ENCODE measurements at regions not wholly inside any gene's neighbourhood (a gene's known extent, or its start where the extent isn't known, plus 50 kb on each side); places are given as distances from the start of the nearest gene placed in this dataset.

DNA sequence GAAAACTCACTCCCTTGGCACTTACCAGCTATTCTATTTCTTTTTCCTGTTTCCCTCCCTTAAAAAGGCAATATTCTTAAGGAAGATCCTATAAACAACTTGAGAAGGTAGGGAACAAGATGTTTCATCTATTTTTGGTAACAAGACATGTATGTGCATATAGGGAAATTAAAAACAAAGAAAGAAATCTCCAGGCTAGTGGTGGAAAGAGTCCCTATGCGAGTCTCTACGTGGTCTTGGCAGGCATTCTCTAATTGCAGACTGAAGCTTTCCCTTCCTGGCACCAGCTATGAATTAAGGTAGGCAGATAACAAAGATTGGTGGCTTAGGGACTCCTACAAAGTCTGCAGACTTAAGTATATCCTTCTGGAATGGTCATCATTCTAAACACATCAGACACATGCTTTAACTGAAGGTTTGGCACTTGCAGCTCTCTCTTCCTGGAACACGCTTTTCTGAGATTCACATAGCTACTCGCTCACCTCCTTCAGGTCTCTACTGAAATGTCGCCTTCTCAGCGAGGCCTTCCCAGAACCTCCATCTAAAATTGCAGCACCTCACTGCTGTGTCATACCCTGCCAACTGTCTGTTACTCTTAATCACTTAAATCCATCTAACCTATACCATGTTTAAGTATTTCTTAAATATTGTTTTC lies 336.0 kb downstream of the VGLL3 start:
- no peak for DNase-seq (ENCODE audit: low read depth, low spot score)
- in situ Hi-C loops (cut with HindIII; ENCODE audit: low pct_unique_long_range_greater_than_20kb, low sequenced_read_pairs), result no loop called here

DNA sequence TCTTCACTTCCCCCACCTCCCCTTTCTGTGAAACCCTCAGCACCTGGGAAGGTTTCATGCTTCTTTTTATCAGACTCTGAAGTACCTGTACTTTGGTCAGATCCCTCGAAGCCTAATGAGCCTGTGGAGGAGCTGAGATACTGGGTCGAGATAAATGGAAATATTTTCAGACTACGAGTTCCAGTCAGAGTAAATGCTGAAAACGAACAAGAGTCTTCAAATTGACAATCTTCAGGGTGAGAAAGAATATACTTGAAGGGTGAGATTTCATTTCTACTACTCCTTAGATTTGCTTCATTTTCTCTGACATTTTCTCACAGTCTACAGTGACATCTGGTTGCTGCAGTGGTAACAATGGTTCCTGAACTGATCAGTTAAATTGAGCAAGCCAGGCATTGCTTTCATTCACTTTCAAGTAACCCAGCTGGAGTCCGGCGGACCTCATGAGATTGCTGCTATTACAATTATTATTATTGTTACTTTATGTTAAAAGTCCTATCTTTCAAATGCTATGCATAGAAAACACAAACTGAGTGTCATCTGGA lies 337.2 kb downstream of the VGLL3 start:
- DNase-seq (ENCODE audit: low read depth, low spot score), result no peak
- in situ Hi-C loops (cut with HindIII; ENCODE audit: low pct_unique_long_range_greater_than_20kb, low sequenced_read_pairs), result no loop called here

DNA sequence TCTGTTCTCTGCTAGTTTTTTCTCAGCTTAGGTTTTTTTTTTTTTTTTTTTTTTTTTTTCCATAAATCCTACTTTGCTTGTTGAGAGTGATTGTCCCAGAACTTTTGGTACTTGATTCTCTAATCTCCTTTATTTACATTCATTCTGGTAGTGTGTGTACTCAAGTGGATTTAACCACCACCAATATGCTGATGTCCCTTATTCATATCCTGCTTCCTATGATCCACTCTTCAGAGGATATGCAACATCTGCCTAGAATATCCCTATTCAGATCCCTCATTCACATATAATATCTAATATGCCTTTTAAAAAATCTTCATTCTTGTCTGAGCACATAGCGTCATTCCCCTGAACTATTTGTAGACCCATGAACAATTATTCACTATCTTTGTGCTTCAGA lies 342.9 kb downstream of the VGLL3 start:
- in situ Hi-C loops (cut with HindIII; ENCODE audit: low pct_unique_long_range_greater_than_20kb, low sequenced_read_pairs), result no loop called here
- no peak for DNase-seq (ENCODE audit: low read depth, low spot score)

DNA sequence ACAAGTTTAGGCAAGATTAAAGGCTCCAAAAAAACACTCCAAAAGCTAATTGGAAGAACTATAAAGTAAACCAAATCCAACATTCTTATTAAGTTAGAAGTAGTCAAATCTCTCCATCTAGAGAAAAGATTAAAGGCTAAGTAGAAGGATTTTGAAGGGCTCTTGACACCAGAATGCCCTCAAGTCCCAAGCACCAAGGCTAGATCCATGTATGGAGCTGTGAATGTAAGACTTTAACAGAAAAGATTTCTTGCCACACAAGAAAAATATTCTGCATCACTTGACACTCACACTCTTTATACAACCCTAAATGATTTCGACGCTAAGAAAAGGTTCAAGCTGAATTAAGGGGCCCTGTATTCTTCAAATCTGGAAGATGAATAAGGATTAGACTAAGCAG lies 345.2 kb downstream of the VGLL3 start:
- no peak for DNase-seq (ENCODE audit: low read depth, low spot score)
- in situ Hi-C loops (cut with HindIII; ENCODE audit: low pct_unique_long_range_greater_than_20kb, low sequenced_read_pairs), result no loop called here

DNA sequence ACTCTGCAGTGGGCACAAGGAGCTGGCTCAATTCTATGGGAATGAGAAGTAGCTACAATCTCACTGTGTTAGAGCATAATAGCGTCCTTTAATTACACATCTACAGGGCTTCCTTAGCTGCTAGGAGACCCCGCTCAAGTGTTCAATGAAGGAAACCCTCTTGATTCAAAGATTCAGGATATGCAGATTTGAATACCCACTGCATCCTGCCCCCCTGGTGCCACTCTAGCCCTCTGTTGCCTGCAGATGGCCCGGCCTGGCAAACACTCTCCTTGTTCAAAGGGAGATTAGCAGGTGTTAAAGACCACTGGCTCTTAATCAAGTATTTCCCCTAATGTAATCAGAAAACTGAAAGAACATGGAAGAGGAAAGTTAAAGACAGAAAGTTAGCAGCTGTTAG lies 356.6 kb downstream of the VGLL3 start:
- in situ Hi-C loops (cut with HindIII; ENCODE audit: low pct_unique_long_range_greater_than_20kb, low sequenced_read_pairs), result no loop called here

DNA sequence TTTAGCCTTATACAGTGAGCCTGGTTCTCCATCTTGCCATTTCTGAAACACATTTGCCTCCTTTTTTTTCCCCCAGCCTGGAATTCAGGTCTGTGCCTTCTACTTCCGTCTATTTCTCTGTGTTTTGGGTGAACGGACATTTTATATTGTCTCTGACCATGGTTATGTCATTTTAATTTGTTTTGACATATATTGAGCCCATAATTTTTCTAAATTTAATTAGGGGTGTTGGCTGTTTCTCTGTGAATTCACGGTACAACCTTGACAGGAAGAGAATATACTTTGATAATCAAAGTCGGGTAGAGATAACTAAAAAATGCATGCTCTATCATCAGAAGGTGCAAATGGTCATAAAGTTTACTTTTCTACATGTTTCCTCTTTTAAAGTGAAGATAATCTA lies 361.4 kb downstream of the VGLL3 start:
- no peak for DNase-seq (ENCODE audit: low read depth, low spot score)
- in situ Hi-C loops (cut with HindIII; ENCODE audit: low pct_unique_long_range_greater_than_20kb, low sequenced_read_pairs), result no loop called here

More for the DNA sequence above, 356.6 kb downstream of the VGLL3 start:
- no peak for DNase-seq (ENCODE audit: low read depth, low spot score)

DNA sequence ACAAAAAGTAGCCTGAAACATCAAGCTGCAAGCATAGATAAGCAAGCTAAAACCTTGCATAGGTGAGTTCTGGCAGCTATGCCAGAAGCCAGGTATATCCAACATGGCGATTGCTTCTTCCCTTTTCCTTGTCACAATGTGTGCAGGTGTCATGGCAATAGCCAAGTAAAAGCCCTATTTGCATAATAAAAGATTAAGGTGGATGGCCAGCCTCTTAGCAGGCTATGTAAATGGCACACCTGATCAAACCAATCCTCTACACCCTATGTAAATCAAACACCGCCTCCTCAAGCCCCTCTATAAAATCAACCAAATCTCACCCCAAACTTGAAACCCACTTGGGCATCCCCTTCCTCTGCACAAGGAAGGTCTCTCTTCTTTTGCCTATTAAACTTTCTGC lies 366.8 kb downstream of the VGLL3 start:
- no peak for DNase-seq (ENCODE audit: low read depth, low spot score)
- in situ Hi-C loops (cut with HindIII; ENCODE audit: low pct_unique_long_range_greater_than_20kb, low sequenced_read_pairs), result no loop called here

DNA sequence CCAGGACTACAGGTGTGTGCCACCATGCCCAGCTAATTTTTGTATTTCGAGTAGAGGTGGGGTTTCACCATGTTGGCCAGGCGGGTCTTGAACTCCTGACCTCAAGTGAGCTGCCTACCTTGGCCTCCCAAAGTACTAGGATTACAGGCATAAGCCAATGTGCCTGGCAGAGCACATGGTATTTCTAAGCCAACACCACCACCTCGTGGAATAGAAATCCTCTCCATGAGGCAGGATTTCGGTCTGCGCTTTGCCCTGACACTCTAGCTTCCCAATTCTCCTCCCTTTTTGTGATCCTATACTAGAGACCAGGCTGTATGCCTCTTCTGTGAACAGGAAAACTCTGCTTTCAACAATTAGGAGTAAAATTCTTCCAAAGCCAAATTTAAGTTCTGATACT lies 372.2 kb downstream of the VGLL3 start:
- DNase-seq (ENCODE audit: low read depth, low spot score), result peak; percentile 41
- in situ Hi-C loops (cut with HindIII; ENCODE audit: low pct_unique_long_range_greater_than_20kb, low sequenced_read_pairs), result no loop called here

DNA sequence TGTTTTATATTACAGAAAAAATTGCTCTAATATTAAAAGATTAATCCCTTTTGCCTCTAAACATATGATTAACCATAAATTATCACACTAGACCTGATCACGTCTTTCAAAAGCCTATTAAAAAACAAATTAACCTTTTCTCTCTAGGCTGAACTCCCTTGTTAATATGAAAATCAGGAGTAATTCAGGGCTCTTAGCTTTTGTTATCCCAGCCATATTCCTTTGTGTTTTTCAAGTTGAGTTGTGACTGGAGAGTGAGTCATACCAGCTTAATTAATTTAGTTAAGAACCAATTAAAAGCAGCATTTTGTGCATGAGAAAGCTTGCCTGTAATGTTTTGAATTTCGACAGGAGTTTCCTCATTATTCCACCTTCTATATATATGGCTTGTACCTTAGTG lies 385.8 kb downstream of the VGLL3 start:
- in situ Hi-C loops (cut with HindIII; ENCODE audit: low pct_unique_long_range_greater_than_20kb, low sequenced_read_pairs), result no loop called here
- DNase-seq (ENCODE audit: low read depth, low spot score), result no peak

DNA sequence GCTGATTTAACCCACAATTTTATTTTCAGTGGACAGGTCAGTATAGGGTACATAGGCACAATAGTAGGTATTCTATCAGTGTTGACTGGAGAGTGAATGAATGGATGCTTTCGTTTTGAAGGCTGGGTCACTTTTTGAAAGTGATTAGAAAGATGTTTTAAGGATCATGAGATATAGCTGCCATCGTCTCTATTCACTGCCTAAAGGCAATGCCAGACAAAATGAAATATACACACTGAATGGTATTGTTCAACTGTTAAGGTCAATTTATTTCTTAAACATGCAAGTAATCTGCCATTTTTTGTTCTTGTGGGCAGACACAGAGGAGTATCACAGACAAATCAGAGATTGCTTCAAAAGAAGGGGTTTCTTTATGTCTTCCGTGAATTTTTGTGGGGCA lies 395.3 kb downstream of the VGLL3 start:
- DNase-seq (ENCODE audit: low read depth, low spot score), result peak; percentile 68
- in situ Hi-C loops (cut with HindIII; ENCODE audit: low pct_unique_long_range_greater_than_20kb, low sequenced_read_pairs), result no loop called here

DNA sequence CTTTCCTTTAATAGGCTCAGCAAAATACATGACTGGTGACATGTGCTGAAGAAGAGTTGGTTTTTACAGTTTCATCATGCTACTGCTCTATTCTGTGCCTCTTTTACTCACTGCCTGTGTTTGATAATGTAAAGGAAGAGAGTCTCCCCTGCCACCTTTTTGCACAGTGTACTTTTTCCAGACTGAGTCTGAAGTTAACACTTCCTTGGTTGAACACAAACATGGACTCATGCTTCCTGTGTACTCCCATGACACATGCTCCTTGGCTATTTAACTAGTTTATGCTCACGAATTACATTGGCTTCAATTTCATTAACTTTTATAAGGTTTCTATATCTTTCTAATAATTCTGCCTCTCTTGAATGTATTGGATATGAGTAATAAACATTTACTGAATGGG lies 396.1 kb downstream of the VGLL3 start:
- DNase-seq (ENCODE audit: low read depth, low spot score), result no peak

DNA sequence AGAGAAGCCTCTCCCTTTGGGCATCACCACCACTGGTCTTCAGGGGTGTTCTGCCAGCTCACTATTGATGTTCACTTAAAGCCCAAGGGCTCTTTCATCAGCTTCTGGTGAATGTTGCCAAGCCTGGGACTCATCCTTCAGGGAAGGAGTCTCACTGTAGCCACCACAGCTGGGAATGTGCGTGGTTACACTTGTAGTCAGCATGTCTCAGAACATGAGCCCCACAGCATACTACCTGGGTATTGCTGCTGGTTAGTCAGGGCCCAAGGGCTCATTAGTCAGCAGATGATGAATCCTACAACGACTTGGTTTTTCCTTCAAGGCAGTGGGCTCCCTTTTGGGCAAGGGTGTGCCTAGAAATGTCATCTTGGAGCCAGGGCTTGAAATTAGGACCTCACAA lies 412.9 kb downstream of the VGLL3 start:
- in situ Hi-C loops (cut with HindIII; ENCODE audit: low pct_unique_long_range_greater_than_20kb, low sequenced_read_pairs), result no loop called here
- no peak for DNase-seq (ENCODE audit: low read depth, low spot score)

More for the DNA sequence above, 396.1 kb downstream of the VGLL3 start:
- in situ Hi-C loops (cut with HindIII; ENCODE audit: low pct_unique_long_range_greater_than_20kb, low sequenced_read_pairs), result no loop called here

DNA sequence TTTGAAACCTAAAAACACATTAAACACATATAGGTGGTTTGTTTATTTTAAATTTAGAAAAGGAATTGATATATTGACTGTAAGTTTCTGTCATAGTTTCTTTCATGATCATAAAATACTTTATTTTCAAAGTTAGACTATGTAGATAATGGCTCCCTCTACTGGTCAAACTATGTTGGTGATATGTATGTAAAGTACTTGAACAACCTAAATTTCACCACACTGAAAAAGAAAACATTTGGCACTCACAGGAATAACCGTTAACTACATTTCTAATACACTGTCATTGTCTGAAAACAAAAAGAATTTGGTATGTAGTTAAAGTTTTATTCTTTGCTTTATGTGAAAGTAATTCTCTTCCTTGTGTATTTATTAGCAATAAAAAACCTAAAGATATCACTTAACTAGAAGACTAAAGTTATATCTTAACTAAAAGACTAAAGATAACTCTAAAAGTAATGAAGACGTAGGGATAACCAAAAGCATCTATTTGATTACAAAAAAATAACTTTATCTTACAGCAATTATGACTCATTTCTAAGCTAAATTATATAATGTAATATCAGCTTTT lies 427.5 kb downstream of the VGLL3 start:
- peak; percentile 57 for DNase-seq (ENCODE audit: low read depth, low spot score)

DNA sequence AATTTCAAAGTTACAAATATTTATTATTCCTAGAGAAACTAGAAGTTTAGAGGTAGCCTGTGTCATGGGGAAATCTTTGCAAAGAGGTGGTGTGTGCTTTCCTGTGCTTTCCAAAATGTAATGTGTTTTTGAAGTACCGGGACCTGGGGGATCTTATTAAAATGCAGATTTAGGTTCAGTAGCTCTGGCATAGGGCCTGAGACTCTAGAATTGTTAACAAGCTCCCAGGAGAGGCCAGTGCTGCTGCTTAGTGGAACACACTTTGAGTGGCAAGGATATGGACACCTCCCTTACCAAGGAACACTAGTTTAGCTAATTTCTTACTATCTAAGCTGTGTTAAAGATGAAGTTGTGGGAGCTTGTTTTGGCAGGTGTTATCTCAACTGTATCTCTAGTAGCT lies 428.9 kb downstream of the VGLL3 start:
- DNase-seq (ENCODE audit: low read depth, low spot score), result no peak
- in situ Hi-C loops (cut with HindIII; ENCODE audit: low pct_unique_long_range_greater_than_20kb, low sequenced_read_pairs), result no loop called here

More for the DNA sequence above, 427.5 kb downstream of the VGLL3 start:
- in situ Hi-C loops (cut with HindIII; ENCODE audit: low pct_unique_long_range_greater_than_20kb, low sequenced_read_pairs), result no loop called here

DNA sequence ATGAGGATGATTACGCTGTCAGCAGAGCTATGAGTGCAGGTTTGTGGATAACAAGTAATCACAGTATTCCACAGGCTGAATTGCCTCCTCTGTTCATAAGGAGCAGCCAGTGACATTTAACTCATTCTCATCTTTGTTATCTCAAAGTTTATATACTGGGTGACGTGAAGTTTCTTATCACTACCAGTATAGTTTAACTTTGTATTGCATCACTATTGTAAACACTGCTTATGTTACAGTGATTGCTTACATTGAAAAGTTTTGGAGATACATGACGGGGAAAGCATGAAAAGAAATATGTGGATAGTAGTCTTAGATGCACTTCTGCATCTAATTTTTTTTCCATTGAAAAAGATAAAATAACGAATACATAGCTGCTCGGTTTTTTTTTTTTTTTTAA lies 429.7 kb downstream of the VGLL3 start:
- no peak for DNase-seq (ENCODE audit: low read depth, low spot score)
- in situ Hi-C loops (cut with HindIII; ENCODE audit: low pct_unique_long_range_greater_than_20kb, low sequenced_read_pairs), result no loop called here

DNA sequence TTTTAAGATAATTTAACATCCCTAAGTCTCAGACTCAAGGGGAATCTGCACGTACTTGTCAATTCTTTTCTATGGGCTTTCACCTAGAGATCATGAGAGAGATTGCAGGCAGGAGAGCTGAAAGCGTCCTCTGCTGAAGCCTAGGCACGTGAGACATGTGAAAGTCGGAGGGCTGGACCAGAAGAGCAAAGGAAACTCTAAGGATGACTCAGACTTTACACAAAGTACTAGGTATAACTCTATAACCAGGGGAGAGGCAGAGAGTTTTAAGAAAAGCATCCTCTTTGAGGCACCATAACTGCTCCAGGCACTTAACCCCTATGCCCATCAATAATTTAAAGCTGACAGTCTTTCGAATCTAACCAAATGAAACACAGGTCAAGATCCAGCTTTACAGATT lies 436.6 kb downstream of the VGLL3 start:
- DNase-seq (ENCODE audit: low read depth, low spot score), result peak; percentile 20
- in situ Hi-C loops (cut with HindIII; ENCODE audit: low pct_unique_long_range_greater_than_20kb, low sequenced_read_pairs), result no loop called here

DNA sequence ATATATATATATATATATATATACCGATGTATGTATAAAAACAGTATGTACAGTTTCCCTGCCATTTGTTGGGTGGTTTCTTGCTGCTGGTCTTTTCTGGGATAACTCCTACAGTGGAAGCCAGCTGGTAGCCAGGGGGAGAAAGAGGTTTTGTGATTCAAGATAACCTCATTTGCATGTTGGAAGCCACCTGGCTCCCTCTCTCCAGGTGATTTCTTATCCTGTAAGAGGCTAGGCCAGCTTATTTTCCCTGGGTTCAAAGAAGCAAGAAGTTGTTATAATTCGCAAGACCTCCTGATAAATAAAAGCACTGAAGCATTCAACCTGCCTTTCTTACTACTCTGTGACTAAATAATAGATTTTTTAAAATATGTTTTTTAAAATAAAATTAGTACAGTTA lies 443.3 kb downstream of the VGLL3 start:
- in situ Hi-C loops (cut with HindIII; ENCODE audit: low pct_unique_long_range_greater_than_20kb, low sequenced_read_pairs), result no loop called here
- no peak for DNase-seq (ENCODE audit: low read depth, low spot score)

DNA sequence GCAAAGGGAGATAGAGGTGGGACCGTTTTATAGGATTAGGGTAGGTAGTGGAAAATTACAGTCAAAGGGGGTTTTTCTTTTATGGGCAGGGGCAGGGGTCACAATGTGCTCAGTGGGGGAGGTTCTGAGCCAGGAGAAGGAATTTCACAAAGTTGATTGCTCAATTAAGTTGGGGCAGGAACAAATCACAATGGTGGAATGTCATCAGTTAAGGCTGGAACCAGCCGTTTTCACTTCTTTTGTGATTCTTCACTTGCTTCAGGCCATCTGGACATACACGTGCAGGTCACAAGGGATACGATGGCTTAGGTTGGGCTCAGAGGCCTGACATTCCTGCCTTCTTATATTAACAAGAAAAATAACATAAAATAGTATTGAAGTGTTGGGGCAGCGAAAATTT lies 453.8 kb downstream of the VGLL3 start:
- in situ Hi-C loops (cut with HindIII; ENCODE audit: low pct_unique_long_range_greater_than_20kb, low sequenced_read_pairs), result no loop called here
- no peak for DNase-seq (ENCODE audit: low read depth, low spot score)

DNA sequence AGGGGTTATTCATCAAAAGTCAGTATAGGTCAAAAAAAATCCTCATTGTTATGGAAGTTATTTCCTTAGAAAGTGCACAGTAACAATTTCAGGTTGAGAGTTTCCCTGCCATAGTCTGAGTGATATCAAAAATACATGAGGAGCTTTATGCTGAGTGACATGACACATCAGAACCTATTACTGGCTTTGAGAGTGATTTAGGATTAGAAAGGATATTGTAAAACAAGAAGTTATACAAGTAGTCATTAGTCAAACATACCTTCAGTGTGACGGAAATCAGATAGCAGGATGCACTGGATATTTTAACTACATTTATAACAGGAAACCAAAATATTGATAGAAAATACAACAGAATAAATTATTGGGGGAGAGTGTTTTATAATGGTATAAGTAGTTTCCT lies 471.1 kb downstream of the VGLL3 start:
- in situ Hi-C loops (cut with HindIII; ENCODE audit: low pct_unique_long_range_greater_than_20kb, low sequenced_read_pairs), result no loop called here
- no peak for DNase-seq (ENCODE audit: low read depth, low spot score)

All from SK-MEL-5 (cell line).